H1 (cell line): ENCODE measurements at regions not wholly inside any gene's neighbourhood (a gene's known extent, or its start where the extent isn't known, plus 50 kb on each side); places are given as distances from the start of the nearest gene placed in this dataset.

ENCODE experiments used
- BACH1 ChIP-seq: IDR thresholded peaks from 2 replicates; pipeline ENCODE4 v1.6.1; 2012; ENCODE audit warnings: low read length, improper control_type of control experiment
- HDAC6 ChIP-seq: IDR thresholded peaks from one replicate; pipeline ENCODE4 v1.7.1; 2012; ENCODE audit warnings: low read depth, mild to moderate bottlenecking, inconsistent platforms, low read length, moderate library complexity
- JUN ChIP-seq: IDR thresholded peaks from 2 replicates; pipeline ENCODE4 v1.6.1; 2011; ENCODE audit warnings: low read depth, mild to moderate bottlenecking, improper control_type of control experiment, low read length
- RFX5 ChIP-seq: IDR thresholded peaks from 2 replicates; pipeline ENCODE4 v1.6.1; 2011; ENCODE audit warnings: low read depth, low read length, improper control_type of control experiment, borderline replicate concordance
- SRF ChIP-seq: IDR thresholded peaks from 2 replicates; pipeline ENCODE4 v1.6.1; 2011; ENCODE audit warnings: mild to moderate bottlenecking, low read depth, low read length, moderate library complexity

DNA sequence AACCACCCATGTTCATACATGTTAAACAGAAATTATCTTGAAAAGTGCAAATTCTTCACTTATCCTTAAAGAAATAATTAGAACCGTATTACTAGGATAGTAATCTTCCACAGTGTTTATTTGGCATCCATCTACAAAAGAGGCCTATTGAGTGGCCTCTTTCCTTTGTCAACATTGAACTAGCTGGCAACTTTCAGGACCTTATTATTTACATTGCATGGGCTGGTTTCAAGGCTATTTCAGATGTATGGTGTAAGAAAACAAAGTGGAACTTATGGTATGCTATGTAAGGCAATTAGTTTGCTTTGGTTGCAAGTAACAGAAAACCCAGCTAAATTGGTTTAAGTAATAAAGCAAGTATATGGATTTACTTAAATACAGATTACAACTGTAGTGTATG, 324.6 kb downstream of the RBM43 start (continued):
- TF ChIP-seq BACH1 = no peak
- no peak for TF ChIP-seq HDAC6
- no peak for TF ChIP-seq RFX5
- no peak for TF ChIP-seq SRF
- no peak for TF ChIP-seq JUN
- TF ChIP-seq, all 59 proteins: peak for 0
